NT2/D1 (cell line): ENCODE measurements at regions not wholly inside any gene's neighbourhood (a gene's known extent, or its start where the extent isn't known, plus 50 kb on each side); places are given as distances from the start of the nearest gene placed in this dataset.

Experiments used
- YY1 ChIP-seq: IDR thresholded peaks from 2 replicates; pipeline ENCODE4 v1.6.1; 2011; ENCODE audit not compliant: insufficient read length, insufficient read depth
- ZNF274 ChIP-seq: IDR thresholded peaks from 2 replicates; pipeline ENCODE4 v1.6.1; 2011; ENCODE audit warnings: mild to moderate bottlenecking, low read depth, low read length

DNA sequence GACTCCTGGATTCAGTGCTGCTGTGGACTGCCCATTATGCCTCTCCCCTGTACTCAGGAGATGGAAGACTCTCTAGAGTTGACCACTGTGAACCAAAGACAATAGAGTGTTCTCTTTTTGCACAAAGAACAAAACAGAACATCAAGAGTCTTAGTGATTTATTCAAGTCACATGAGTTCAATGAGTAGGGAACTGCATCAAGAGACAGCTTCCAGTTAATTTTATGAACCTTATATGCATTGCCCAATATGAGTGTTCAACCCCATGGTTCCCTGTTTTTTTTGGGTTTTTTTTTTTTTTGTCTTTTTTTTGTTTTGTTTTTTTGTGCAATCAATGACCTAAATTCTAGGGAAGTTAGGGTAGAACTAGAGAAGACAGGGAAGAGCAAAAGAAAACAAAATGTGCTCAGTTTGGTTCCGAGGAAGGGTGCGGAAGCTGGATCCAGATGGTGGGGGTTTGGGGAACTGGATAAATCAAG is 224.3 kb downstream of the MAFB start:
- TF ChIP-seq ZNF274 (no peak), YY1 (no peak)
